ENCODE measurements at regions not wholly inside any gene's neighbourhood (a gene's known extent, or its start where the extent isn't known, plus 50 kb on each side); places are given as distances from the start of the nearest gene placed in this dataset.

- TF ChIP-seq, protein P1, sequence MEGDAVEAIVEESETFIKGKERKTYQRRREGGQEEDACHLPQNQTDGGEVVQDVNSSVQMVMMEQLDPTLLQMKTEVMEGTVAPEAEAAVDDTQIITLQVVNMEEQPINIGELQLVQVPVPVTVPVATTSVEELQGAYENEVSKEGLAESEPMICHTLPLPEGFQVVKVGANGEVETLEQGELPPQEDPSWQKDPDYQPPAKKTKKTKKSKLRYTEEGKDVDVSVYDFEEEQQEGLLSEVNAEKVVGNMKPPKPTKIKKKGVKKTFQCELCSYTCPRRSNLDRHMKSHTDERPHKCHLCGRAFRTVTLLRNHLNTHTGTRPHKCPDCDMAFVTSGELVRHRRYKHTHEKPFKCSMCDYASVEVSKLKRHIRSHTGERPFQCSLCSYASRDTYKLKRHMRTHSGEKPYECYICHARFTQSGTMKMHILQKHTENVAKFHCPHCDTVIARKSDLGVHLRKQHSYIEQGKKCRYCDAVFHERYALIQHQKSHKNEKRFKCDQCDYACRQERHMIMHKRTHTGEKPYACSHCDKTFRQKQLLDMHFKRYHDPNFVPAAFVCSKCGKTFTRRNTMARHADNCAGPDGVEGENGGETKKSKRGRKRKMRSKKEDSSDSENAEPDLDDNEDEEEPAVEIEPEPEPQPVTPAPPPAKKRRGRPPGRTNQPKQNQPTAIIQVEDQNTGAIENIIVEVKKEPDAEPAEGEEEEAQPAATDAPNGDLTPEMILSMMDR (IDR thresholded peaks at IDR 0.05): no peak
- TF ChIP-seq POLR2A (IDR thresholded peaks at IDR 0.05): no peak
Observed at GRCh38 chr1:188729039-188729438, 1748.6 kb downstream of the BRINP3 start.
